Breast epithelium (tissue), 4 donors: ENCODE measurements at regions not wholly inside any gene's neighbourhood (a gene's known extent, or its start where the extent isn't known, plus 50 kb on each side); places are given as distances from the start of the nearest gene placed in this dataset.

Experiments used
- DNase-seq, 2 donors: peaks; one replicate each; pipeline ENCODE4 v3.0.0-alpha.2; 2019; ENCODE audit warnings: low spot score in 2 of 2
- H3K27ac ChIP-seq, 2 donors: fragments of 200-600 bp; sonication (generic) in 1 of 2; one replicate each; pipeline ENCODE4 v1.5.1; 2016 to 2019; ENCODE audit warnings: mild to moderate bottlenecking in 1 of 2
- H3K27me3 ChIP-seq, 2 donors: fragments of 200-600 bp; sonication (generic) in 1 of 2; one replicate each; pipeline versions ENCODE4 v1.5.1 to v1.6.0; 2017 to 2019; ENCODE audit warnings: control low read depth in 1 of 2, mild to moderate bottlenecking in 1 of 2
- H3K36me3 ChIP-seq: fragments of 200-600 bp; one replicate; pipeline ENCODE4 v1.5.1; 2019
- H3K4me1 ChIP-seq, 2 donors: fragments of 200-600 bp; sonication (generic); one replicate each; pipeline ENCODE4 v1.5.1; 2016 to 2019; ENCODE audit warnings: control low read depth in 1 of 2
- H3K4me3 ChIP-seq, 3 donors: fragments of 200-600 bp; sonication (generic); 1 replicate in 2 of 3; 2 replicates in 1 of 3; pipeline ENCODE4 v1.5.1; 2016 to 2019; ENCODE audit warnings: mild to moderate bottlenecking in 3 of 3, moderate library complexity in 2 of 3
- H3K9me3 ChIP-seq, 2 donors: fragments of 200-600 bp; sonication (generic) in 1 of 2; one replicate each; pipeline ENCODE4 v1.5.1; 2016 to 2019; ENCODE audit warnings: control low read depth in 1 of 2
- POLR2A ChIP-seq: fragments of 450-650 bp; IDR thresholded peaks from one replicate; pipeline ENCODE4 v1.6.1; 2016; ENCODE audit warnings: antibody characterized with exemption, mild to moderate bottlenecking, moderate library complexity
- POLR2AphosphoS5 ChIP-seq, 3 donors: sonication (generic); formaldehyde crosslinking; IDR thresholded peaks; one replicate each; pipeline ENCODE4 v1.6.1; 2017; ENCODE audit warnings: antibody characterized with exemption in 3 of 3
- intact Hi-C: fragments of 100-400 bp; cut with DNase I; formaldehyde crosslinking; loops from one replicate; pipeline ENCODE4 v1.15.1; 2023; ENCODE audit warnings: low total_unique reads
- TF ChIP-seq, protein P1 (sequence below), 3 donors: fragments of 450-650 bp; IDR thresholded peaks; one replicate each; pipeline ENCODE4 v1.5.1; 2016 to 2017; ENCODE audit warnings: antibody characterized with exemption in 3 of 3, mild to moderate bottlenecking in 3 of 3, moderate library complexity in 3 of 3

GRCh38 chr12:25382311-25383106 is 131.8 kb upstream of the KRAS start:
- DNase-seq = no peak
- no peak overlapping the region for H3K4me3 ChIP-seq
- H3K27ac ChIP-seq = no peak overlapping the region
- H3K36me3 ChIP-seq = no peaks in the 10 kb centered on the region
- no peaks in the 10 kb centered on the region for H3K27me3 ChIP-seq
- no peaks in the 10 kb centered on the region for H3K9me3 ChIP-seq
- no peaks in the 10 kb centered on the region for H3K4me1 ChIP-seq
- TF ChIP-seq POLR2A = no peak
- intact Hi-C loops = no loop called here

- intact Hi-C loops = no loop called here
- no peaks in the 10 kb centered on the region for H3K4me1 ChIP-seq
- DNase-seq = no peak
- H3K27me3 ChIP-seq = no peaks in the 10 kb centered on the region
- no peaks in the 10 kb centered on the region for H3K9me3 ChIP-seq
- H3K36me3 ChIP-seq = no peaks in the 10 kb centered on the region
- H3K4me3 ChIP-seq = no peak overlapping the region
- TF ChIP-seq POLR2AphosphoS5 (IDR thresholded peaks at IDR 0.05) (no peak), POLR2A (no peak)
- TF ChIP-seq, protein P1, sequence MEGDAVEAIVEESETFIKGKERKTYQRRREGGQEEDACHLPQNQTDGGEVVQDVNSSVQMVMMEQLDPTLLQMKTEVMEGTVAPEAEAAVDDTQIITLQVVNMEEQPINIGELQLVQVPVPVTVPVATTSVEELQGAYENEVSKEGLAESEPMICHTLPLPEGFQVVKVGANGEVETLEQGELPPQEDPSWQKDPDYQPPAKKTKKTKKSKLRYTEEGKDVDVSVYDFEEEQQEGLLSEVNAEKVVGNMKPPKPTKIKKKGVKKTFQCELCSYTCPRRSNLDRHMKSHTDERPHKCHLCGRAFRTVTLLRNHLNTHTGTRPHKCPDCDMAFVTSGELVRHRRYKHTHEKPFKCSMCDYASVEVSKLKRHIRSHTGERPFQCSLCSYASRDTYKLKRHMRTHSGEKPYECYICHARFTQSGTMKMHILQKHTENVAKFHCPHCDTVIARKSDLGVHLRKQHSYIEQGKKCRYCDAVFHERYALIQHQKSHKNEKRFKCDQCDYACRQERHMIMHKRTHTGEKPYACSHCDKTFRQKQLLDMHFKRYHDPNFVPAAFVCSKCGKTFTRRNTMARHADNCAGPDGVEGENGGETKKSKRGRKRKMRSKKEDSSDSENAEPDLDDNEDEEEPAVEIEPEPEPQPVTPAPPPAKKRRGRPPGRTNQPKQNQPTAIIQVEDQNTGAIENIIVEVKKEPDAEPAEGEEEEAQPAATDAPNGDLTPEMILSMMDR (IDR thresholded peaks at IDR 0.05) = no peak
- H3K27ac ChIP-seq = no peak overlapping the region
Measured at GRCh38 chr12:25377469-25378177, 126.9 kb upstream of the KRAS start.

GRCh38 chr12:25376985-25377384 is 126.3 kb upstream of the KRAS start:
- H3K4me3 ChIP-seq = no peak overlapping the region
- H3K27me3 ChIP-seq = no peaks in the 10 kb centered on the region
- no peak for DNase-seq
- no peaks in the 10 kb centered on the region for H3K36me3 ChIP-seq
- intact Hi-C loops = no loop called here
- no peak overlapping the region for H3K27ac ChIP-seq
- no peaks in the 10 kb centered on the region for H3K4me1 ChIP-seq
- TF ChIP-seq, protein P1 (IDR thresholded peaks at IDR 0.05) = no peak
- no peak for TF ChIP-seq POLR2AphosphoS5 (IDR thresholded peaks at IDR 0.05)
- H3K9me3 ChIP-seq = no peaks in the 10 kb centered on the region

- Histone ChIP-seq H3K4me3 (no peak overlapping the region), H3K9me3 (no peaks in the 10 kb centered on the region), H3K4me1 (no peaks in the 10 kb centered on the region), H3K27ac (no peak overlapping the region), H3K27me3 (no peaks in the 10 kb centered on the region), H3K36me3 (no peaks in the 10 kb centered on the region)
- no peak for DNase-seq
- TF ChIP-seq POLR2AphosphoS5 (IDR thresholded peaks at IDR 0.05) = no peak
- no peak for TF ChIP-seq POLR2A
- TF ChIP-seq, protein P1 (IDR thresholded peaks at IDR 0.05) = no peak
- intact Hi-C loops = no loop called here
Measured at GRCh38 chr12:25376407-25376806, 125.7 kb upstream of the KRAS start.

GRCh38 chr12:25372969-25373817 is 122.5 kb upstream of the KRAS start:
- Histone ChIP-seq H3K36me3 (no peaks in the 10 kb centered on the region), H3K4me3 (no peak overlapping the region), H3K27ac (no peak overlapping the region), H3K9me3 (no peaks in the 10 kb centered on the region), H3K27me3 (no peaks in the 10 kb centered on the region), H3K4me1 (no peaks in the 10 kb centered on the region)
- TF ChIP-seq POLR2AphosphoS5 (IDR thresholded peaks at IDR 0.05) (no peak), POLR2A (no peak)
- TF ChIP-seq, protein P1 (IDR thresholded peaks at IDR 0.05) = no peak
- DNase-seq = no peak
- intact Hi-C loops = no loop called here
